ENCODE measurements at regions not wholly inside any gene's neighbourhood (a gene's known extent, or its start where the extent isn't known, plus 50 kb on each side); places are given as distances from the start of the nearest gene placed in this dataset.
A peak's percentile ranks its signal among the peaks of the same experiment; 100 is the strongest.

GRCh38 chr5:57559110-57559635 is 76.6 kb upstream of the ACTBL2 start:
- Histone ChIP-seq H4K20me1 (ENCODE audit: low read length) (no peaks in the 10 kb centered on the region), H2AFZ (ENCODE audit: low read length) (no peak overlapping the region), H3F3A (ENCODE audit: low read length, unreplicated experiment) (no peaks in the 10 kb centered on the region), H3K4me1 (ENCODE audit: insufficient read depth, low read length) (no peaks in the 10 kb centered on the region; the same call in 1 of the 2 replicates), H3K9ac (ENCODE audit: low read length) (no peak overlapping the region), H3K9me2 (replicated peaks; ENCODE audit: low read length) (no peaks in the 10 kb centered on the region), H3K36me3 (ENCODE audit: low read depth, low read length) (no peaks in the 10 kb centered on the region), H3K4me3 (ENCODE audit: low read length) (no peak overlapping the region), H3K27ac (ENCODE audit: low read length) (no peak overlapping the region), H3K9me3 (ENCODE audit: low read length) (no peaks in the 10 kb centered on the region), H3K27me3 (ENCODE audit: low read length) (no peaks in the 10 kb centered on the region), H3K79me2 (ENCODE audit: low read length) (no peaks in the 10 kb centered on the region), H3K4me2 (ENCODE audit: low read length) (no peak overlapping the region)
- ChIA-PET POLR2A (ENCODE audit: unreplicated experiment) (no interaction called here), CTCF (no interaction called here)
- TF ChIP-seq EZH2 (IDR thresholded peaks at IDR 0.05; ENCODE audit: low read length, unreplicated experiment) (no peak), EZH2phosphoT487 (IDR thresholded peaks at IDR 0.05; ENCODE audit: borderline replicate concordance, low read length) (no peak)
- TF ChIP-seq, protein P1, sequence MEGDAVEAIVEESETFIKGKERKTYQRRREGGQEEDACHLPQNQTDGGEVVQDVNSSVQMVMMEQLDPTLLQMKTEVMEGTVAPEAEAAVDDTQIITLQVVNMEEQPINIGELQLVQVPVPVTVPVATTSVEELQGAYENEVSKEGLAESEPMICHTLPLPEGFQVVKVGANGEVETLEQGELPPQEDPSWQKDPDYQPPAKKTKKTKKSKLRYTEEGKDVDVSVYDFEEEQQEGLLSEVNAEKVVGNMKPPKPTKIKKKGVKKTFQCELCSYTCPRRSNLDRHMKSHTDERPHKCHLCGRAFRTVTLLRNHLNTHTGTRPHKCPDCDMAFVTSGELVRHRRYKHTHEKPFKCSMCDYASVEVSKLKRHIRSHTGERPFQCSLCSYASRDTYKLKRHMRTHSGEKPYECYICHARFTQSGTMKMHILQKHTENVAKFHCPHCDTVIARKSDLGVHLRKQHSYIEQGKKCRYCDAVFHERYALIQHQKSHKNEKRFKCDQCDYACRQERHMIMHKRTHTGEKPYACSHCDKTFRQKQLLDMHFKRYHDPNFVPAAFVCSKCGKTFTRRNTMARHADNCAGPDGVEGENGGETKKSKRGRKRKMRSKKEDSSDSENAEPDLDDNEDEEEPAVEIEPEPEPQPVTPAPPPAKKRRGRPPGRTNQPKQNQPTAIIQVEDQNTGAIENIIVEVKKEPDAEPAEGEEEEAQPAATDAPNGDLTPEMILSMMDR (conservative IDR thresholded peaks at IDR 0.05; ENCODE audit: low read depth, low read length), result no peak
- intact Hi-C loops (cut with micrococcal nuclease), result no loop called here
- DNase-seq (peak; percentile 1), ATAC-seq (no peak)
- BruUV-seq (replicated peaks), result no TSS peak

GRCh38 chr5:57552033-57552432 is 69.4 kb upstream of the ACTBL2 start:
- no peak for ATAC-seq
- Histone ChIP-seq H3K9ac (ENCODE audit: low read length) (no peak overlapping the region), H3K36me3 (ENCODE audit: low read depth, low read length) (no peaks in the 10 kb centered on the region), H3F3A (ENCODE audit: low read length, unreplicated experiment) (no peaks in the 10 kb centered on the region), H3K9me3 (ENCODE audit: low read length) (no peaks in the 10 kb centered on the region), H3K79me2 (ENCODE audit: low read length) (no peaks in the 10 kb centered on the region), H3K27me3 (ENCODE audit: low read length) (no peaks in the 10 kb centered on the region), H4K20me1 (ENCODE audit: low read length) (no peaks in the 10 kb centered on the region), H2AFZ (ENCODE audit: low read length) (no peak overlapping the region), H3K4me3 (ENCODE audit: low read length) (no peak overlapping the region), H3K27ac (ENCODE audit: low read length) (no peak overlapping the region), H3K4me2 (ENCODE audit: low read length) (no peak overlapping the region), H3K9me2 (replicated peaks; ENCODE audit: low read length) (no peaks in the 10 kb centered on the region), H3K4me1 (ENCODE audit: insufficient read depth, low read length) (no peaks in the 10 kb centered on the region)
- ChIA-PET POLR2A (ENCODE audit: unreplicated experiment) (no interaction called here), CTCF (no interaction called here)
- TF ChIP-seq EZH2 (IDR thresholded peaks at IDR 0.05; ENCODE audit: low read length, unreplicated experiment) (no peak), EZH2phosphoT487 (IDR thresholded peaks at IDR 0.05; ENCODE audit: borderline replicate concordance, low read length) (no peak)
- TF ChIP-seq, protein P1 (conservative IDR thresholded peaks at IDR 0.05; ENCODE audit: low read depth, low read length), result no peak
- no peak for DNase-seq
- BruUV-seq (replicated peaks), result no TSS peak
- intact Hi-C loops (cut with micrococcal nuclease), result no loop called here

GRCh38 chr5:57551251-57551650 is 68.6 kb upstream of the ACTBL2 start:
- Histone ChIP-seq H2AFZ (ENCODE audit: low read length) (no peak overlapping the region), H3K9me3 (ENCODE audit: low read length) (no peaks in the 10 kb centered on the region), H3K9me2 (replicated peaks; ENCODE audit: low read length) (no peaks in the 10 kb centered on the region), H3K27me3 (ENCODE audit: low read length) (no peaks in the 10 kb centered on the region), H3K36me3 (ENCODE audit: low read depth, low read length) (no peaks in the 10 kb centered on the region), H3K27ac (ENCODE audit: low read length) (no peak overlapping the region), H3K4me3 (ENCODE audit: low read length) (no peak overlapping the region), H3F3A (ENCODE audit: low read length, unreplicated experiment) (no peaks in the 10 kb centered on the region), H3K79me2 (ENCODE audit: low read length) (no peaks in the 10 kb centered on the region), H3K4me2 (ENCODE audit: low read length) (no peak overlapping the region), H3K4me1 (ENCODE audit: insufficient read depth, low read length) (no peaks in the 10 kb centered on the region), H3K9ac (ENCODE audit: low read length) (no peak overlapping the region), H4K20me1 (ENCODE audit: low read length) (no peaks in the 10 kb centered on the region)
- DNase-seq (no peak), ATAC-seq (no peak)
- intact Hi-C loops (cut with micrococcal nuclease), result no loop called here
- no TSS peak for BruUV-seq (replicated peaks)
- no peak for TF ChIP-seq EZH2 (IDR thresholded peaks at IDR 0.05; ENCODE audit: low read length, unreplicated experiment)
- TF ChIP-seq, protein P1 (conservative IDR thresholded peaks at IDR 0.05; ENCODE audit: low read depth, low read length), result no peak
- no peak for TF ChIP-seq EZH2phosphoT487 (IDR thresholded peaks at IDR 0.05; ENCODE audit: borderline replicate concordance, low read length)
- ChIA-PET POLR2A (ENCODE audit: unreplicated experiment) (no interaction called here), CTCF (no interaction called here)

Data from PC-3 (cell line).